ENCODE measurements at regions not wholly inside any gene's neighbourhood (a gene's known extent, or its start where the extent isn't known, plus 50 kb on each side); places are given as distances from the start of the nearest gene placed in this dataset.

GRCh38 chr5:155252025-155252424 is 238.5 kb downstream of the KIF4B start:
- H2AFZ ChIP-seq (ENCODE audit: low read length): no peak overlapping the region
- H3K79me2 ChIP-seq (ENCODE audit: low read length): no peaks in the 10 kb centered on the region
- TF ChIP-seq CTCF (IDR thresholded peaks at IDR 0.05; ENCODE audit: low read length) (no peak), EZH2phosphoT487 (IDR thresholded peaks at IDR 0.05; ENCODE audit: low read length) (no peak), EZH2 (optimal IDR thresholded peaks at IDR 0.05; ENCODE audit: low read depth, low read length) (no peak)
- DNase-seq: no peak
- H3K4me2 ChIP-seq (ENCODE audit: low read depth, low read length): no peak overlapping the region
- H3F3A ChIP-seq (ENCODE audit: insufficient read depth, low read length): no peaks in the 10 kb centered on the region
- no peaks in the 10 kb centered on the region for H3K36me3 ChIP-seq (replicated peaks; ENCODE audit: insufficient read depth, low read length)
- no peaks in the 10 kb centered on the region for H4K20me1 ChIP-seq (ENCODE audit: insufficient read depth, low read length)
- H3K9me2 ChIP-seq (replicated peaks; ENCODE audit: insufficient read depth, low read length): no peaks in the 10 kb centered on the region
- H3K27ac ChIP-seq (ENCODE audit: low read length): no peak overlapping the region
- no peaks in the 10 kb centered on the region for H3K27me3 ChIP-seq (replicated peaks; ENCODE audit: insufficient read depth, low read length)
- no peak overlapping the region for H3K4me3 ChIP-seq (ENCODE audit: low read length)
- no peaks in the 10 kb centered on the region for H3K4me1 ChIP-seq (ENCODE audit: low read length)
- H3K9ac ChIP-seq (ENCODE audit: low read length): no peak overlapping the region
- H3K9me3 ChIP-seq (replicated peaks; ENCODE audit: insufficient read depth, low read length): no peaks in the 10 kb centered on the region

GRCh38 chr5:155252717-155253116 is 239.2 kb downstream of the KIF4B start:
- TF ChIP-seq CTCF (IDR thresholded peaks at IDR 0.05; ENCODE audit: low read length) (no peak), EZH2phosphoT487 (IDR thresholded peaks at IDR 0.05; ENCODE audit: low read length) (no peak), EZH2 (optimal IDR thresholded peaks at IDR 0.05; ENCODE audit: low read depth, low read length) (no peak)
- H3K4me1 ChIP-seq (ENCODE audit: low read length): no peaks in the 10 kb centered on the region
- no peaks in the 10 kb centered on the region for H4K20me1 ChIP-seq (ENCODE audit: insufficient read depth, low read length)
- DNase-seq: no peak
- H3K27ac ChIP-seq (ENCODE audit: low read length): no peak overlapping the region
- no peaks in the 10 kb centered on the region for H3K27me3 ChIP-seq (replicated peaks; ENCODE audit: insufficient read depth, low read length)
- H3K9ac ChIP-seq (ENCODE audit: low read length): no peak overlapping the region
- H3K9me2 ChIP-seq (replicated peaks; ENCODE audit: insufficient read depth, low read length): no peaks in the 10 kb centered on the region
- no peak overlapping the region for H2AFZ ChIP-seq (ENCODE audit: low read length)
- no peaks in the 10 kb centered on the region for H3K36me3 ChIP-seq (replicated peaks; ENCODE audit: insufficient read depth, low read length)
- H3K4me2 ChIP-seq (ENCODE audit: low read depth, low read length): no peak overlapping the region
- no peaks in the 10 kb centered on the region for H3F3A ChIP-seq (ENCODE audit: insufficient read depth, low read length)
- H3K4me3 ChIP-seq (ENCODE audit: low read length): no peak overlapping the region
- no peaks in the 10 kb centered on the region for H3K9me3 ChIP-seq (replicated peaks; ENCODE audit: insufficient read depth, low read length)
- H3K79me2 ChIP-seq (ENCODE audit: low read length): no peaks in the 10 kb centered on the region

- Histone ChIP-seq H3K4me1 (ENCODE audit: low read length) (no peaks in the 10 kb centered on the region), H3K79me2 (ENCODE audit: low read length) (no peaks in the 10 kb centered on the region), H3K27me3 (replicated peaks; ENCODE audit: insufficient read depth, low read length) (no peaks in the 10 kb centered on the region), H3K9me3 (replicated peaks; ENCODE audit: insufficient read depth, low read length) (no peaks in the 10 kb centered on the region), H4K20me1 (ENCODE audit: insufficient read depth, low read length) (no peaks in the 10 kb centered on the region), H3K4me3 (ENCODE audit: low read length) (no peak overlapping the region), H3K27ac (ENCODE audit: low read length) (no peak overlapping the region), H3K9ac (ENCODE audit: low read length) (no peak overlapping the region), H3K9me2 (replicated peaks; ENCODE audit: insufficient read depth, low read length) (no peaks in the 10 kb centered on the region), H3K4me2 (ENCODE audit: low read depth, low read length) (no peak overlapping the region), H3K36me3 (replicated peaks; ENCODE audit: insufficient read depth, low read length) (no peaks in the 10 kb centered on the region), H2AFZ (ENCODE audit: low read length) (no peak overlapping the region), H3F3A (ENCODE audit: insufficient read depth, low read length) (no peaks in the 10 kb centered on the region)
- TF ChIP-seq EZH2 (optimal IDR thresholded peaks at IDR 0.05; ENCODE audit: low read depth, low read length) (no peak), EZH2phosphoT487 (IDR thresholded peaks at IDR 0.05; ENCODE audit: low read length) (no peak), CTCF (IDR thresholded peaks at IDR 0.05; ENCODE audit: low read length) (no peak)
- no peak for DNase-seq
Observed at GRCh38 chr5:155254399-155254798, 240.8 kb downstream of the KIF4B start.

Measured in MM.1S (cell line).